ENCODE measurements at regions not wholly inside any gene's neighbourhood (a gene's known extent, or its start where the extent isn't known, plus 50 kb on each side); places are given as distances from the start of the nearest gene placed in this dataset.

DNA sequence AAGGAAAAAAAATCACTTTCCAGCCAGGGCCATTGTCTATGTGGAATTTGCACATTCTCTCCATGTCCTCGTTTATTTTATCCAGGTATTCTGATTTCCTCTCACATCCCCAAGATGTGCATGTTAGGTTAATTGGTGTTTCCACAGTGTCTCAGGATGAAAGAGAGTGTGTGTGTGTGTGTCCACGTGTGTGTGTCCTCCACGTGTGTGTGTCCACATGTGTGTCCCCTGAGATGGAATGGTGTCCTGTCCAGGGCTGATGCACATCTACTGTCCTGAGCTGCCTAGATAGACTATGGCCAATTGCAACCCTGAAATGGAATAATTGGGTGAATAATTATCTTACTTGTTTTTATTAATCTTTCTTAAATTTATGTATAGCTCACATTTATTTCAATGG lies 2436.5 kb downstream of the PCDH9 start:
- TF ChIP-seq, protein P1, sequence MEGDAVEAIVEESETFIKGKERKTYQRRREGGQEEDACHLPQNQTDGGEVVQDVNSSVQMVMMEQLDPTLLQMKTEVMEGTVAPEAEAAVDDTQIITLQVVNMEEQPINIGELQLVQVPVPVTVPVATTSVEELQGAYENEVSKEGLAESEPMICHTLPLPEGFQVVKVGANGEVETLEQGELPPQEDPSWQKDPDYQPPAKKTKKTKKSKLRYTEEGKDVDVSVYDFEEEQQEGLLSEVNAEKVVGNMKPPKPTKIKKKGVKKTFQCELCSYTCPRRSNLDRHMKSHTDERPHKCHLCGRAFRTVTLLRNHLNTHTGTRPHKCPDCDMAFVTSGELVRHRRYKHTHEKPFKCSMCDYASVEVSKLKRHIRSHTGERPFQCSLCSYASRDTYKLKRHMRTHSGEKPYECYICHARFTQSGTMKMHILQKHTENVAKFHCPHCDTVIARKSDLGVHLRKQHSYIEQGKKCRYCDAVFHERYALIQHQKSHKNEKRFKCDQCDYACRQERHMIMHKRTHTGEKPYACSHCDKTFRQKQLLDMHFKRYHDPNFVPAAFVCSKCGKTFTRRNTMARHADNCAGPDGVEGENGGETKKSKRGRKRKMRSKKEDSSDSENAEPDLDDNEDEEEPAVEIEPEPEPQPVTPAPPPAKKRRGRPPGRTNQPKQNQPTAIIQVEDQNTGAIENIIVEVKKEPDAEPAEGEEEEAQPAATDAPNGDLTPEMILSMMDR (IDR thresholded peaks at IDR 0.05): no peak
- no peak for TF ChIP-seq POLR2A (IDR thresholded peaks at IDR 0.05)

Data from gastroesophageal sphincter (tissue), 3 donors.